Stomach (tissue), 4 donors: ENCODE measurements at regions not wholly inside any gene's neighbourhood (a gene's known extent, or its start where the extent isn't known, plus 50 kb on each side); places are given as distances from the start of the nearest gene placed in this dataset.

Experiments
- POLR2A ChIP-seq, 4 donors: fragments of 450-650 bp; IDR thresholded peaks; one replicate each; pipeline ENCODE4 v1.6.1; 2016; ENCODE audit warnings: antibody characterized with exemption in 4 of 4, control low read depth in 2 of 4, mild to moderate bottlenecking in 1 of 4, moderate library complexity in 1 of 4
- POLR2AphosphoS5 ChIP-seq, 3 donors: sonication (generic); formaldehyde crosslinking; IDR thresholded peaks; one replicate each; pipeline ENCODE4 v1.6.1; 2016; ENCODE audit warnings: antibody characterized with exemption in 3 of 3
- TF ChIP-seq, protein P1 (sequence below), 7 experiments: fragments of 450-650 bp in 4 of 7; fragments of 200-600 bp in 3 of 7; sonication (generic) in 3 of 7; IDR thresholded peaks; one replicate each; pipeline ENCODE4 v1.5.1; 2016 to 2019; ENCODE audit warnings: antibody characterized with exemption in 7 of 7, control low read depth in 2 of 7, mild to moderate bottlenecking in 1 of 7

DNA sequence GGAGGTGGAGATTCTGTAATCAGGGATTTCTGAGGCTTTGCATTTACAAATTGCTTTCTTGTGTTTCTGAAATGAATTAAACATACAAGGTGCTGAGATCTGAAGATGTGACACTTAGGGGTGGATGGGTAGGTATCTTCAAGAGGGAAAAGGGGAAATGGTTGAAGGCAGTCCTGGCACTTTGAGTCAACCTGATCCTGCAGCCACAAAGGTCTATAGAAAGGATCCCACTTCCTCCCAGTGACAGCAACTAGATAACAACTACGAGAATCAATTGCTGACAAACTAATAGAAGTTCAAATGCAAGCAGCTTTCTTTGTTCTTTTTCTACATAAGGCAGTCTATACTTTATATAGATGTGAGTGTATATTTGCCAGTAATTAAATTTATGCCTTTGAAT is 553.3 kb downstream of the MDFIC start:
- TF ChIP-seq, protein P1, sequence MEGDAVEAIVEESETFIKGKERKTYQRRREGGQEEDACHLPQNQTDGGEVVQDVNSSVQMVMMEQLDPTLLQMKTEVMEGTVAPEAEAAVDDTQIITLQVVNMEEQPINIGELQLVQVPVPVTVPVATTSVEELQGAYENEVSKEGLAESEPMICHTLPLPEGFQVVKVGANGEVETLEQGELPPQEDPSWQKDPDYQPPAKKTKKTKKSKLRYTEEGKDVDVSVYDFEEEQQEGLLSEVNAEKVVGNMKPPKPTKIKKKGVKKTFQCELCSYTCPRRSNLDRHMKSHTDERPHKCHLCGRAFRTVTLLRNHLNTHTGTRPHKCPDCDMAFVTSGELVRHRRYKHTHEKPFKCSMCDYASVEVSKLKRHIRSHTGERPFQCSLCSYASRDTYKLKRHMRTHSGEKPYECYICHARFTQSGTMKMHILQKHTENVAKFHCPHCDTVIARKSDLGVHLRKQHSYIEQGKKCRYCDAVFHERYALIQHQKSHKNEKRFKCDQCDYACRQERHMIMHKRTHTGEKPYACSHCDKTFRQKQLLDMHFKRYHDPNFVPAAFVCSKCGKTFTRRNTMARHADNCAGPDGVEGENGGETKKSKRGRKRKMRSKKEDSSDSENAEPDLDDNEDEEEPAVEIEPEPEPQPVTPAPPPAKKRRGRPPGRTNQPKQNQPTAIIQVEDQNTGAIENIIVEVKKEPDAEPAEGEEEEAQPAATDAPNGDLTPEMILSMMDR (IDR thresholded peaks at IDR 0.05), result no peak
- TF ChIP-seq POLR2AphosphoS5 (IDR thresholded peaks at IDR 0.05) (no peak), POLR2A (IDR thresholded peaks at IDR 0.05) (no peak)
